HG03442 (cell line): ENCODE measurements at regions not wholly inside any gene's neighbourhood (a gene's known extent, or its start where the extent isn't known, plus 50 kb on each side); places are given as distances from the start of the nearest gene placed in this dataset.

Experiments
- ATAC-seq: cut with Tn5 transposase; IDR thresholded peaks from one replicate; pipeline ENCODE4 v1.9.1; 2021; ENCODE audit warnings: mild to moderate bottlenecking, moderate library complexity; ENCODE audit not compliant: unreplicated experiment

DNA sequence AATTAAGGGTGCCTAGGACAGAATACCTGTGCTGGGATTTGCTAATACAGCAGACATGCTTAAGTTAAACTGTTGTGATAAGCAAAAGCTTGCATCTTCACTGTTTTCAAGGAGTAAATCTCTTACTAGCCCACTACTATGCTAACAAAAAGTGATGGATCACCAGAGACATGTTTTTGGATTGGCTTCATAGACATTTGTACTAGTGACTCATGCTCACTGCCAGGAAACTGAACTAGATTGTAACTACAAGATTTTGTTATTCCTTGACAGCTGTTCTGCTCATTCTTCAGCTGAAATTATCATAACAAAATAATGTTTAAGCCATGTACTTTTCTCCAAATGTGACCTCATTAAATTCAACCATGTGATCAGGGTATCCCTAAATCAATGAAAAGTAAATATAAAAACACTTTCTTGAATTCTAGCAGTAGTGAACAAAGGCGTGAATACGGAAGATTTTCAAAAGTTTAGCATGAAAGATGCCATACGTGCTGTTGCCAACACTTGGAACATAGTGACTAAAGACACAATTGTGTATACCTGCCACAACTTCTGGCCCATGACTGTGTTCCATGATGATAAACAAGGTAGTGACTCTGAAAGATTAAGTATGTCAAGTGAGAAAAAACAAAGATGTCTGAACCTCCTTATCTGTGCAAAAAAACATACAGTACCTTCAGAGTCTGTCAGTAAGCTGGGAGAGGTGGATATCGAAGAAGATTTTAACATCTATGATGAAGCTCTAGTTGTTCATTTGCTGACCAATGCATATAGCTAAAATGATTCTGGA is 154.0 kb downstream of the BTC start:
- no peak for ATAC-seq

GRCh38 chr4:74642006-74642405 is 152.3 kb downstream of the BTC start:
- no peak for ATAC-seq

DNA sequence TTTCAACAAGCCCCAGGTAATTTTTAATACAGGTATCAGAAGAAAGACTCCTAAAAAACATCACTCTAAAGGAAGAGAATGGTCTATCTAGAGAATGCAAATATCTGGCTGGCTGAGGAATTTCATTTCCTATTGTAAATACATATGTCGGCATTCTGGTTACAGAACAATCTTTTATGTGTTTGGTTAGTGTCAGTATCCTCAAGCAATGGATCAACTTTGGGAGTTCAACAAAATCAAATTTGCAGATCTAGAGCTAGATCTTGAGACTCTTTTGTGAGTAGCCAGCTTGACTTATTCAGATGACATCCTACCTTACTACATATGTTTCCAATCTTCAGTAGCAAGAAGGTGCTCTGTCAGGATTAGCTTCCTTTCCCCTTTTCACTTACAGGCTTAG is 145.1 kb downstream of the BTC start:
- no peak for ATAC-seq

DNA sequence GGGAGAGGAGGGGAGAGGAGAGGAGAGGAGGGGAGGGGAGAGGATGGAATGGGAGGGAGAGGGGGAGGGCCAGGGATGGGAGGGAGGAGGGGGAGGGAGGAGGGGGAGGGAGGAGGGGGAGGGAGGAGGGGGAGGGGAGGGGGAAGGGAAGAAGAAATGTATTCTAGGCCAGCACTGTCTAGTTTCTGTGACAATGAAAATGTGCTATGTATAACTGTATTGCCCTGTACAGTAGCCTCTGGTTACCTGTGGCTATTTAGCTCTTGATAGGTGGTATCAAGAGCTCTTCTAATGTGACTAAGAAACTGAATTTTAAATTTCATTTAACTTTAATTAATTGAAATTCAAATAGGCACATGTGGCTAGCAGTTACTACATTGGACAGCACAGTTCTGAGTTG is 143.1 kb downstream of the BTC start:
- no peak for ATAC-seq

GRCh38 chr4:74653331-74654229 is 140.7 kb downstream of the BTC start:
- ATAC-seq = no peak

DNA sequence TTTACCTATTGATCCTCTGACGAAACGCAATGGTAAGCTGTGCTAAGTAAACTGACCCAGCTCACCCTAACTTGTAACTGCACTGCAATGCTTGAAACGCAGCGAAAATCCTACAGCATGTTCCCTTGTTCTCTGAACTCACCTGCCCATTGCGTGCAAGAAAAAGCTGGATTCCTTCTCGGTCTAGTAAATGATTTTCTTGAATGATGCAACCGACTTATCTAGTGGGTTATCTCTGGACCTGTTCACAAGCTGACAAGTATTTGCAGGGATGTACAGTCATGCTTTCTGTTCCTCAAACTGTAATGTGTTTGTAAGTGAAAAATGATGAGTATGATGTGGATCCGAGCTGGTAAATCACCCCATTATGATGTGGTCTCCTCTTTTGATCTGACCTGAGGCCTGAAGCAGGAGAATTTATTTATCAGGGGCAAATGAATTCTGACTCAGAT is 140.1 kb downstream of the BTC start:
- ATAC-seq = no peak

DNA sequence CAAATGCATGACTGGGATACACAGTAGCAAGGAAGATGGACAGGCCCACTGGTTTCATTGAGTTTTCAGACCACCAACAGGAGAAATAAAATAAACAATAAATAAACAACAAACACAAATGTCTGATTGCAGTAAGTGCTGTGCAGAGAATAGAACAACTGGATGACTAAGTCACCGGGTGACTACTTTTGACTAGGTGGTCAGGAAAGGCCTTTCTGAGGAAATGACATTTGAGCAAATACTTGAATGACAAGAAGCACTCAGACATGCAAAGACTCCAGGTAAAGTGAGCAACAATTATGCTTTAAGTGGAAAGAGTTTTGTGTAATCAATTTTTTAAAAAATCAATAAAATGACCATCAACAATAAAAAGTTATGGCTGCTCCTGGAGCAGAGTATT is 137.7 kb downstream of the BTC start:
- ATAC-seq = no peak

DNA sequence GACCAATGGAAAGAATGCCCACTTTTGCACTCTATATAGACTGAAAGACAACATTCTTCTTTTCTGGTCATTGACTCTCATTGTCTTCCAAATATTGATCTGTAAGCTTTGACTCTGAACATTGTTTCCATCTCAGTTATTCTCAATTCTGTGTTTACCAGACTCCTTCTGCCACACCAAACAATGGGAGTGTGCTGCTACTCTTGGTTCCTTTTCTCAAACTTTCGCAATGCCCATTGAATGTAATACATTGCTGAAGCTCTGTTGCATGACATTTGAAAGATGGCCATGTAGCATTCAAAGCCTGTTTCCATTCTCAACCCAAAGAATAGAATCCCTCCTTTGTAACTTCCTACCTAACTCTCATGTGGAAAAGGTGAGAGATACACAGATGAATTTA is 136.2 kb downstream of the BTC start:
- no peak for ATAC-seq

- no peak for ATAC-seq
These were observed 134.5 kb downstream of the BTC start for GRCh38 chr4:74659576-74660411.

DNA sequence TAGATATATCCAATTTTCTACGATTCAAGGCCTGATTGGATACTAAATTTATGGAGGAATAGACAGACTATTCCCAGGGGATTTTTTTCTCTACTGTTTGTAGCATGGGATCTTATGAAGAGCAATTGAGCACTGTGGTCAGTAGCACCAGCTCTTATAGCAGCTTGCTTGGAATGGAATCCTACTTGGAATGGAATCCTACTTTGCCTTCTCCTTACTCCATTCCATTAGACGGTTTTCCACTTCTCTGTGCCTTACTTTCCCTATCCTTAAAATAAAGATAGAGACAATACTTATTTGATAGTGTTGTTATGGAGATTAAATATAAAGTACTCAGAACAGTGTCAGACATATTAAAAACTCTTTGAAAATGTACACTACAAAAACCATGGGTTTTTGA is 133.5 kb downstream of the BTC start:
- no peak for ATAC-seq

DNA sequence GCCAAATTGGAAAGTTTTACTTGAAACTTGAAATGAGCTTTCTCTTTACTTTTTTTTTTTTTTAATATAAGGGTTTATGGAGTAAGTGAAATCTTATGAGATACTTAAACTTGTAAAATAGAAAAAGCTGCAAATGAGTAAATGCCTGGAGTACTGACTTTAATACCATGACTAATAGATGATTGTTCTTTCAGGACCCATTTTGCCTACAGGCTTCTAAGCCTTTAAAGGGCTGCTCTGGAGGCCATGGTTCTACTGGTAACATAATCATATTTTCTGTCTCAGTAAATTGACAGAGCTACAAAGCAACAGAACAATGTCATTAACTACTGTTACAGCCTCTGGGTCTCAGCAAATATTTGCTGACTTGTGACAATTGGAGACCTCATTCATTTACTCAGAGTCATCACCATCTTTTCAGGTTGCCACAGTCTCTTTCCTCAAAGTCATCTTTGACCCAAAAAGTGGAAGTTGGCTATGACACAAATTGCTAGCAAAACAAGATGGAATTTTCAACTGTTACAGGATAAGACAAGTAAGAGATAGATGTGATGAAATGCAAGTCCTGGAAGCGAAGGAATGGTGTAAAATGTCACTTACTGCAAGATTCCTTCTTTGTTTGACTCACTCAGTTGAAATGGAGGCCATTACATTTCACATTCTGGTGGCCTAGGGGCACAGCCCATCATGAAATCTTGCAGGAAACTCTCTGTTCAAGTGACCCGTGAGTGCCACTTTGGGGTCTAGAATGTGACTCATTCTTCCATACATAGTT is 132.7 kb downstream of the BTC start:
- ATAC-seq = no peak

- no peak for ATAC-seq
These were observed 130.7 kb downstream of the BTC start for GRCh38 chr4:74663631-74664030.

DNA sequence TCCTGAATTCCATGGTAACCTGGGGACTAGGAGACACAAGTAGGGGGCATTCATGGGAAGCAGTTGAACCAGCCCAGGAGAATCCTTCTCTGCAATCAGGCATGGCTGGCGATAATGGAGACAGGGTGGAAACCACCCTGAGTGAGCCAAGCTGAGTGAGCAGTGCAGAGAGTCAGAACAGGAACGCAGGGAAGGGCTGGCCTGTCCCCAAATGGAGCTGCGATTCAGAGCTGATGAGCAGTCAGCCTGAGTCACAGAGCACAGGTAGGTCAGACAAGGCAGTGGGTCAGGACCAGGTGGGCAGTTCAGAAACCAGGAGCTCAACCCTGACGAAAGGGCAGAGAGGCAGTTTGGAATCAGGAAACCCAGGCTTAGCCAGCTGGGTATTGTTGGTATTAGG is 129.0 kb downstream of the BTC start:
- ATAC-seq = no peak

- no peak for ATAC-seq
These were observed 128.4 kb downstream of the BTC start for GRCh38 chr4:74665876-74666275.

GRCh38 chr4:74667438-74667837 is 126.9 kb downstream of the BTC start:
- ATAC-seq = no peak

DNA sequence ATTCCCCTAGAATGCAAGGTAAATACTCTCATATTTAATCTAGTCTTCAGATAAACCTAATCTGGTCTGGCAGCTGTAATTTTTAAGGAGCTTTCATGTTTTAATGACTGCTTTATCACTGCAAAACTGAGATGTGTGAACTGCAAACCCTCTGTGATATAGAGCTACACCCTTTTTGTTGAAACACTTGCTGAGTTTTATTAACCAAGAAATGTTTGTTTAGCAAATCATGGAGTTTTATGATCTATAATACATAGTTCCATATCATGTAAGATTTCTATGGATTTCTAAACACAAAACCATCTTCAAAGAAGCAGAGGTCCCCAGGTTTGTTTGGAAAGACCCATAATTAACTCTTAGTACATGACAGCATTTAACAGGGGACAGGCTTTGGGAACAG is 126.4 kb downstream of the BTC start:
- no peak for ATAC-seq

- no peak for ATAC-seq
These were observed 124.6 kb downstream of the BTC start for GRCh38 chr4:74669702-74670101.

GRCh38 chr4:74670583-74670982 is 123.7 kb downstream of the BTC start:
- ATAC-seq = no peak

GRCh38 chr4:74671080-74671698 is 123.1 kb downstream of the BTC start:
- ATAC-seq = peak; percentile 66

- no peak for ATAC-seq
These were observed 119.6 kb downstream of the BTC start for GRCh38 chr4:74674750-74675149.
